Activated T-cell treated with anti-CD3 and anti-CD28 coated beads for 24 hours (primary cell): ENCODE measurements at regions not wholly inside any gene's neighbourhood (a gene's known extent, or its start where the extent isn't known, plus 50 kb on each side); places are given as distances from the start of the nearest gene placed in this dataset.

ENCODE experiments used
- DNase-seq: peaks from one replicate; pipeline ENCODE4 v3.0.0-alpha.2; 2020; ENCODE audit warnings: low read depth

- DNase-seq = no peak
These were observed 320.6 kb upstream of the KCNH8 start for GRCh38 chr3:18827664-18828063.

DNA sequence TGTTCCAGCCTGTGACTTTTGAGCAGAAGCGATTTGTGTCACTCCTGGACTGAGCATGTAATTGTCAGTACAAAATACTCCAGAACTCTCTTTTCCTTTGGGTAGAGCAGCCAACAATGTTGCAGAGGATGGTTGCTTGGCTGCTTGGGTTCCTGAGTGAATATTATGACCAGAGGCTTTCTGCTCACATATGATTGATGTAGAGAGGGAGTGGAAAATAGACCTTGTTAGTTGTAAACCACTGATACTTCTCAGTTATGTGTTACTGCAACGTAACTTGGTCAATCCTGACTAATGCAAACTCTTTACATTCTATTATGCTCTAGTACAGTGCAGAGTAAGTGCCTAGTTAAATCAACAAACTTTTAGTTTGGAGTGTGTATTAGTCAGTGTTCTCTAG is 322.6 kb upstream of the KCNH8 start:
- no peak for DNase-seq

DNA sequence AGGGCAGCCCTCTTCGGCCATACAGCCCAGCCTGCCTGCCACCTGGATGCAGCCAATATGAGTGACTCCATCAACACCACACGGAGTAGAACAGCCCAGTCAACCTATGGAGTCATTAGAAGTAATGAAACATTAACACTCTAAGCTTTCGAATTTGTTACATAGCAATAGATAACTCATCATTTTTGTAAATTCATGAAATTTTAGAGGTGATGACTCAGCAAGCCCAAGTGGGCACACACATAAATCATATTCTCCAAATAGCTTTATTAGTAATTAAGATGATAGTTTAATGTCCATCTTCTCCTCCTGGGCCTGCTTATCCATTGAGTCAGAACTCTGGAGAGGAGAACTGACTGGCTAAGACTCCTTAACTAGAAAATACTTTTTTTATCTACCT is 335.0 kb upstream of the KCNH8 start:
- DNase-seq = no peak

- no peak for DNase-seq
These were observed 336.0 kb upstream of the KCNH8 start for GRCh38 chr3:18812316-18812715.

DNA sequence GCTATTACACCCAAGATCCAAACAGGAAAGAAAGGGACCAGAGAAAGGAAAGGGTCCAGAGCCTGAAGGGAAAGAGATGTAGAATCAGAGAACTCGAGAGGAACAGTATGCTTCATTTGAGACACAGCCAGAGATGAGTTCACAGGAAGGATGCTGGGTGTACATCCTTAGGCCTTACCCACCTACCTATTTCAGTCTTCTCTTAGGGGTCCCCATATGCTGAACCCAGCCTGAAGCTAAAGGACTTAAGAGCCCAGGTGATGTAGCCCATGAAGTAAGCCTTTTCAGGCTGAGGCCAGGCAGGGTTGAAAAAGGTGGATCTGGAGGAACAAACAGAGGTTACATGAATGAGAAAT is 338.0 kb upstream of the KCNH8 start:
- no peak for DNase-seq

DNA sequence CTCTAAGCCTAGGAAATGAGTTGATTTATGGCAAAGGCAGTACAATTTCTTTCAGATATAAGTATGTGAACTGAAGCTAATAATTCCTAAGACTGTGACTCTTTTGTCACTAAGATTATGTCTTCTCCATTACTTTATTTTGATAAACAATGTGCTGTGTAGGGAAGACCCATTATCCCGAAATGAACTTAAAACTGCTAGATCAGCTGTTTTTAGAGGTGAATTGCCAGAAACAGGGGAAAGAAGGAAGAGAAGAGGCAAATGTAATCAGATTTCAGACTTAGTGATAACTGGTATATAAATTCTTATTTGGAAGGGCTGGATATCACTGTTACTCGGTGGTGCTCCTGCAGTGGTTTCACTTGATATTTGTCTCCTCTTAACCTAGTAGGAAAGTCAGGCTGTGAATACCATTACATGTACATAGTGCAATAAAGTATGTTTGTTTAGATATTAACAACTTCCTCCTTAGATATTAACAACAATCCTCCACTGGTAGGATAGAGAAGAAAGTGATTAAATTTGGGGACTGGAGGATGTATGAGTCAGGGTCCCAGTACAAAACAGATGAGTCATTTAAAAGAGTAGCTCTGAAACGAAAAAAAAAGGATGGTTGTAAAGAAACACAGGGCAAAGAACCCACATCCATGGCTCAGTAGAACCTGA is 338.5 kb upstream of the KCNH8 start:
- DNase-seq = no peak

- no peak for DNase-seq
These were observed 339.9 kb upstream of the KCNH8 start for GRCh38 chr3:18808429-18808828.

- DNase-seq = no peak
These were observed 340.7 kb upstream of the KCNH8 start for GRCh38 chr3:18807593-18807992.

- no peak for DNase-seq
These were observed 341.7 kb upstream of the KCNH8 start for GRCh38 chr3:18806633-18807032.

GRCh38 chr3:18797378-18797777 is 350.9 kb upstream of the KCNH8 start:
- DNase-seq = no peak

DNA sequence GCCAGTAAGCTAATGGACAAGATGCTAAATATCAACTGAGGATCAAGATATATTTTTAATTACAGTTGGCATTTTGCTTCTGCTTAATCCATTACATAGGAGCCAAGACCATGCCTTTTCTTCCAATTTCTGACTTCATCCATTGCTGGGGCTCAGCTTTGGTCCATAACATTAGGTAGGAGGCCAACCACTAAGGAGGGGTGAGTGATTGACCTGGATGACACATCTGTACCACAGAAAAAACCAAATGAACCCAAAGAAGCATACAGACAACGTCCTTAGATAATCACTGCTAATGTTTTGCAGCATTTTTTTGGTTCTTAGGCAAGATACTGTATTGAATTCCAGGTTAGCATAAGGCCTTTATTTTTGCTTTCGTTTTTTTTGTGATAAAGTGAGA is 353.2 kb upstream of the KCNH8 start:
- DNase-seq = no peak

DNA sequence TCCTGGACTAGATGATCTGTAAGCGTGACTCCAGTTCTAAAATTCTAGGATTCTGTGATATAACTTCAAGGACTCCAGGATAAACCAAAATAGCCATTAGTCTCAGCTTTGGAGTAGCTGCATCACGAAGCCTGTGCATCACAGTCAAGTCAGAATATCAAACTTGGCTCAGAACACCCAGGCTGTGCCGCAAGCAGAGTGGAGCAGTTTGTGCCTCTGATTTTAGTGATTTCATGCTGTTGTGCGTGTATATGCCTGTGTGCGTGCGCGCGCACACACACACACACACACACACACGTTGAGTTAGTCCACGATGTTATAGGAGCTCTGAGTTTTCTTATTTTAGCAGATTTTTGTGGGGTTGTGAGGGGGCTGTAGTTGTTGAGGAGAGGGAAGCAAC is 356.6 kb upstream of the KCNH8 start:
- no peak for DNase-seq

DNA sequence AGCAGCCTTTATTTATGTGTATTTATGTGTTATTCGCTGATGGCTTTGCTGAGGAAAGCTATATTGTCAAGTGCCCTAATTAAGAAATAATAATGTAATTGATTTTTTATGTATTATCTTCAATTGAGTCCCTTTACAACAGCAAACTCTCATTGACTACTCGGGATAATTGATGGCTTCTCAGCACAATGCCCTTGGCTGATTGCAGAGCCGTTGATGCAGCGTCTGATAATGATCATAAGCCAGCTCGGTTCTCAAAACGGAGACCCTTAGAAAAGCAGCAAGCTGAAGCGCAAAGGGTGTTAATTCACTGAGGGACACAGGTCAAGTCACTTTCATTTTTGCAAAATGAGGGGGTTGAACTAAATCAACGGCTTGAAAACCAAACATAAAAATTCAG is 357.1 kb upstream of the KCNH8 start:
- no peak for DNase-seq

DNA sequence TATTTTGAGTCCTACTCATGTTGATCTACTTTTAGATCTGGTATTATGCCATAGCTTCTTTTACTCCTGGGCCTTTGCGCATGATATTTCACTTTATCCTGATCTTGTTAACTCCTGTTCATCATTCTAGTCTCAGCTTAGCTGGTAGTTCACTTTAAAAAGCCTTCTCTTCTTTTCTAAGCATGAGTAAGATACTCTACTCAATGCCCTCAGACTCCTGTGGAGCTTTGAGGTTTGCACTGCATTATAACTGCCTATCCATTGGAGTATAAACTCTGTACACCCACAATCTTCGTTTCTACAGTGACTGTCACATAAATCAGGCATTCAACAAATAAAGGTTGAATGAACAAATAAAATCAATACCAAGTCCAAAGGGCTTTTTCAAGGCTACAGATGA is 357.9 kb upstream of the KCNH8 start:
- DNase-seq = no peak

DNA sequence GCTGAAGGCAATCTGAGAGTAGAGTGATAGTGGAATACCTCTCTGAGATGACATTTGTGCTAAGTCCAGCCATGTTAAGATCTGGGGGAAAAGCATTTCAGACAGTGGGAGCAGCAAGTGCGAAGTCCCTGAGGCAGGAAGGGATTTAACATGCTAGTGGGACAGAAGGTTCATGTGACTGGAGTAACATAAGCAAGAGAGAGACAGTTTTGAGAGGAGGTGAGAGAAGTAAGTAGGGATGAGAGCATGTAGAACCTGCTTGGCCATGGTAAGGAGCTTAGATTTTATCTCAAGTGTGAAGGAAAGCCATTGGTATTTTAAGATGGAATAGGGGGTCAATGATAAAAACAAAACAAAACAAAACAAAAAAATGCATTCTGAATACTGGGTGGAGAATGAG is 358.6 kb upstream of the KCNH8 start:
- DNase-seq = no peak

GRCh38 chr3:18787441-18787840 is 360.9 kb upstream of the KCNH8 start:
- no peak for DNase-seq

GRCh38 chr3:18786650-18787323 is 361.5 kb upstream of the KCNH8 start:
- DNase-seq = no peak

- DNase-seq = no peak
These were observed 357.1 kb upstream of the SATB1 start for GRCh38 chr3:18782191-18782590.

GRCh38 chr3:18780959-18781358 is 355.8 kb upstream of the SATB1 start:
- no peak for DNase-seq

- no peak for DNase-seq
These were observed 354.6 kb upstream of the SATB1 start for GRCh38 chr3:18779704-18780103.

GRCh38 chr3:18778598-18778997 is 353.5 kb upstream of the SATB1 start:
- DNase-seq = no peak

- no peak for DNase-seq
These were observed 353.0 kb upstream of the SATB1 start for GRCh38 chr3:18778094-18778493.

DNA sequence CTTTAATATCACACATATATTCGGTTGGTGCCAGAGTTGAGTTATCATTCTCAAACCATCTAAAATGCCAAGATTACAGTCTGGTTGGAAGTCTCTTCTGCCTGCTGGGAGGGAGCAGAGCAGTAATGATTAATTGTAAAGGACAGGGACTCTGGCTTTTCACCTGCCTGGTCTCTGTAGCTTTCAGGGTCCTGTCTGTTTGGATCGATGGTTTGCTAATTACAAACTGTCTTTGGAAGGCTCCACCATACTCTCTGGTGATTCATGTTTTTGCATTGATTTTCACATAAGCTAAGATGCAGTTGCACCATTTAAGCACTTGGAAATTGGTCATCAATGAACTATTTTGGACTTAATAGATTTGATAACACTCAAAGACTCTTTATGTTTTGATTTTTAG is 350.4 kb upstream of the SATB1 start:
- no peak for DNase-seq
